ENCODE measurements at regions not wholly inside any gene's neighbourhood (a gene's known extent, or its start where the extent isn't known, plus 50 kb on each side); places are given as distances from the start of the nearest gene placed in this dataset.

DNA sequence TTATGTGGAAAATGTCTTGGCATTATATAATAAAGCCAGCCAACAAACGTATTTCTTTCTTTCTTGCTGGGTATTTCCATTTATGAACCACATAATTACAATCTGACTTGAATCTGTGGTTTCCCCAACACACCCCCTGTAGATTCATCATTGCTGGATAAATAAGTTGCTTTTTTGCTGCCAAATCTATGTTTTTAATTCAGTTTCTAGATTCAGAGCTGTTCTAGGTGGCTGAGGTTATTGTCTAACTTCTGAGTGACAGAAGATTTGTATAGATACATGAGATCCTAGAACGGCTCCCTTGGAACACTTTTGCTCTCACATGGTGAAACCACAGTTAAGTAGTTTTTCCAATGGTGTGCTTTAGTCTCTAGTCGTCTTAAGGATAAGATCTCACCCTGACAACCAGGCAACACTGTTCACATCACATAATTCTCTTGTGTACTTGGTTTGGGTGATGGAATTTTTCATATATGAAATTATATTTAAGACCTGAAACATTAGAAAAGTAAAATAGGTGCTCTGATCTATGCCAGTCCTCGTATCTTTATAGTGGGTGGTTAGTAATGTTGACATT is 239.1 kb downstream of the KLF12 start:
- no peak for DNase-seq (ENCODE audit: low spot score)

DNA sequence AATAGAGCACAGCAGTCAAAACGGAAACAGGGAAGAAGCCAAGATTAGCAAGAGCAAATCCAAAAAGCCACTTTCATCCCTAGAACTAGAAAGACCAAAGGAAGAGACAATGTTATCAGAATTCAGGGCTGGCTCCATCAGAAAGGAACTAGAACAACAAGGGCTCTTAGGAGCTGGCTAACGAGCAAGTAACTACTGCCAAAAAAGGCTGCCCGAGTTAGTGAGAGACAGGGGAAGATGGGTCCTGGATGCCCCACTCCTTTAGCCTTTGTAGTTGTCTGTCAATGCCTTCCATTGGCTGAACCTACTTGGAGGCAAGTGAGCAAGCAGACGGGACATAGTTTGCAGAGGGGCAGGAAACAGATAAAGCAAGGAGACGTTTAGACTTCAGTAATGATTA is 240.4 kb downstream of the KLF12 start:
- no peak for DNase-seq (ENCODE audit: low spot score)

GRCh38 chr13:73891805-73892204 is 242.4 kb downstream of the KLF12 start:
- no peak for DNase-seq (ENCODE audit: low spot score)

DNA sequence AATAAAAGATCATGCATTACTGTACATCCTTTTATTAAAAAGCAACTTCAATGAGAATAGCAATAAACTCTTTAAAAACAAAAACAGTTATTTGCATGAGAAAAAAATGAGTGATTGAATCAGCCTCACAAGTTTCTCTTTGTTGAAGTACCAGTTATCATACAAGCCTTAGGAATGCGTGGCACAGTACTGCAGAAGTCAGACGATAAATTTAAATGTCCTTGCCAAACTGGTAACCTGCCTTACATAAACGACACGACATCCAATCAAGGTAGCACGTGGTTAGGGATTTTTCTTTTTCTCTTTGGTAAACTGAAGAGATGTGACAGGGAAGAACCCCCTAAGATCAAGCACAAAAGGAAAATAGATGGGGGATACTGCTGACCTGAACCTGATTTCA is 251.0 kb downstream of the KLF12 start:
- DNase-seq (ENCODE audit: low spot score) = no peak

- no peak for DNase-seq (ENCODE audit: low spot score)
Measured at GRCh38 chr13:73880365-73880764, 253.8 kb downstream of the KLF12 start.

DNA sequence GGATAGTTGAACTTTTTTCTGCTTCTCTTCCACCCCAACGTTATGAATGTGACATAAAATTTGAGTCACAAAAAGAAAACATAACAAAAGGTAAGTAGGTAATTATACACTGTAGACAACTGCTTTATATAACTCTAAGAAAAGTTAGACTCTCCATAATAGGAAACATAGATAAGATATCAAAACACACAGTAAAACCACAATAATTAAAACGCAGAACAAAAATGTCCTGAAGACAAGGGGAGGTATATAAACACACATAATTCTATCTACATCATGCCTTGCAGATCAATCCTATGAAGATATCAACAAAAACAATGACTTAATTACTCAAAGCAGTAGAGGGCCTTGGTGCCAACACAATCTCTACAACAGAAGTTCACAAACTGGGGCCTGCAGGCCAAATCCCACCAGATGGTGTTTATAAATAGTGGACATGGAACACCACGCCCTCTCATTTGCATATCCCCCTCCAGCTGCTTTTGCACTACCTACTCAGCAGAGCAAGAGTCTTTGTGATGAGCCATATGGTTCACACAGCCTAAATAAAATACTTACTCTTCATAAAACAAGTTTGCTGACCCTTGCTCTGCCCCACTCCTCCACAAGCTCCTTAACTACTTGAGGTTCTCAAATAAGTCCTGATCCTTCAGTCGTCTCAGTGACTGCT is 254.7 kb downstream of the KLF12 start:
- DNase-seq (ENCODE audit: low spot score) = no peak

GRCh38 chr13:73877399-73877798 is 256.8 kb downstream of the KLF12 start:
- DNase-seq (ENCODE audit: low spot score) = no peak

GRCh38 chr13:73876323-73876722 is 257.9 kb downstream of the KLF12 start:
- no peak for DNase-seq (ENCODE audit: low spot score)

GRCh38 chr13:73873940-73874830 is 260.0 kb downstream of the KLF12 start:
- no peak for DNase-seq (ENCODE audit: low spot score)

DNA sequence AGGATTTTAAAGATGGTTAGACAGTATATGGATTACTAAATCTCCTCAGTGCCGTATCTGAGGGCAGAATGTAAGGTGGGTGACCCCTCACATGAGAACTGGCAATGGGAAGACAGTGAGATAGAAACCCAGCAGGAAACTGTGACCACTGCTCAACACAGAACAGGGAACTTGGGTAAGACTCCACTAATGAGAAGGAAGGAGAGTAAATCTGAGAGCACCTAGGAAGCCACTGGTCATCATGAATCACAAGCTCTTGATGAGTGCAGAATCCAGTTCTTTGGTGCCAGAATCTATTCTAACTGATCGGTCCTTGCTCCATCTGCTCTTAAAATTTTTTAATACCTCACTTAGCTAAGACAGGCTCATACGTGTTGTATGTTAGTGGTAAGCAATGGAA is 261.8 kb downstream of the KLF12 start:
- DNase-seq (ENCODE audit: low spot score) = no peak

DNA sequence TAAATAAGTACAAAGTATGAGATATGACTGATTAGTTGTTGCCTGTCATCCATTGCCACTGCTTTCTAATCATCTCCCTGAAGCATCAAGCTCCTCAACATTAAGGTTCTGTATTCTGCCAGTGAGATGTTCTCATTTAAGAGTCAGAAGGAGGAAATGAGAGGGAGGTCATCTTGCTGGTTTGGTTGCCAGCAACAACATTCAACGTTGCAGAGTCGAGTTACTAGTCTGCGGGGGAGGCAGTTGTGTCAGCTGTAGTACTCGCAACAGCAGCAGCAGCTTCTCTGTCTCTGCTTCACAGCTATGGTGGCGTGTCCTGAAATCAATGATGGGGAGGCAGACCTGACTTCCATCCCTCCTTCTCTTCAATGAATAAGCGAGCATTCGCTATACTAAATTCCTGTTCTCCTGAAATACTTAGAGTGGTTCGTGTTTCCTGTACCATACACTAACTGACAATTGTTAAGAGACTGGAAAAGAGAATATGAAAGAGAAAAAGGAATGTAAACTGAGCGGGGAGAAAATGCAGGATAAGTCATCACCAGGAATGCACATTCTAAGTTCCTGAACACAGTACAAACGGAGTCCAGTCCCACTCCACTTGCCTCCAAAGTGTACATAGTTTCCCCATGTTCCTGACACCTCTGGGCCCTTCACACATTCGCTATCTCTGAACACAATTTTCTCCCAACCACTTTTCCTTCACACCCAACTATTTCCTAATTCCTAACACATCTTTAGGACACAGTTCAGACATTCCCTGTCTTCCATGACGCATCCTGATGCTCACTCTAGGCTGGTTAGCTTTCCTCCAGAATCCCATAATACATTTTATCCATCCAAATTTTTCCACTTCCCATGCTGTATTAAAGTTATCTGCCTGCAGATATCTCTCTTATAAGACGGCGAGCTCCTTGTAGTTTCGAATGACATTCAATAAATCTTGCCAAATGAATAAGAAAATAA is 263.0 kb downstream of the KLF12 start:
- no peak for DNase-seq (ENCODE audit: low spot score)

DNA sequence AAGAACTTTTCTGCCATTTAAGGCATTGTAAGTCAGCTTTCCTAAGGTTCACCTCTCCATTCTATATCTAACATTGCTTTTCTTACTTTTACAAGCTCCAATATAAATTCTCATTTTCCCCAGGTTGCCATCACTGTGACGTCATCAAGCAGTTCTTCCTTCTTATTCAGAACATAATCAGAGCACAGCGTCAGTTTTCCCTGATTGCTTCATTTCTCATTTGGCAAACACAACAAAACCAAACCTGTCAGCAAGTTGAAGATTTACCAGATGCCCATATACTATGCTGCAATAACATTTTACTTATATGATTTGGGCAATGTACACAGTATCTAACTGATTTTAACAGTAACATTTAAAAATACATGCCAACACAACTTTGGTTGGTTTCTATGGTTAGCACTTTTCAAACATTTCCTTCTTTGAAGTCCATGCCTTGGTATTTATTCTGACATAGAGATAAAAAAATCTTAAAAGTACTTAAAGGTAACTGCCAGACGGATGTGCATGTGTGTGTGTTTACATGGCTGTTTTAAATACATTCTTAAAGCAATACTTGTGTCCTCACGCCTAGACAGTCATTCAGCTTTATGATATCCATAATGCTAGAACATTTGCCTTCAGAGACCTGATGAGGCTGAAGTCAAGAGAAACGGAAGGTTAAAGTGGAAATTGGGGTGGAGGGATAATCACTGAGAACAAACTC is 264.0 kb downstream of the KLF12 start:
- DNase-seq (ENCODE audit: low spot score) = no peak

GRCh38 chr13:73865027-73865426 is 269.2 kb downstream of the KLF12 start:
- no peak for DNase-seq (ENCODE audit: low spot score)

DNA sequence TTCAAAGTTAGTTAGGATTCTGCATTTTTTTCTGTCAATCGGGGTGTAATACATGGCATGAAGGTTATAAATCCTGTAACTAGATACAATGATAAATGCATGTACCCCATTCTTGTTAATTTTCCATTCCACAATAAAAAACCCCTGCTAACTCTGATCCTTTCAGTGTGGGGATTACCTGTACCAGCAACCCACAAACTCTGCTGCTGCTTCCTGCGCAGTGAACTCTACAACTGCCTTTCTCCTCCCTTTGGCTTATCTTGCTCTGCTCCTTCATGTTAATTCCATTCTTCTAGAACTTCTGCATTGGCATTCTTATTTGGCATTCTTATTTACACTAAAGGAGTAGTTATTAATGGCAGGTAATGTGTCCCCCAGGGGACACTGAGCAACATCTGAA is 273.1 kb downstream of the KLF12 start:
- no peak for DNase-seq (ENCODE audit: low spot score)

GRCh38 chr13:73860501-73860900 is 273.7 kb downstream of the KLF12 start:
- DNase-seq (ENCODE audit: low spot score) = no peak

GRCh38 chr13:73859841-73860240 is 274.4 kb downstream of the KLF12 start:
- no peak for DNase-seq (ENCODE audit: low spot score)

GRCh38 chr13:73857106-73857505 is 277.1 kb downstream of the KLF12 start:
- DNase-seq (ENCODE audit: low spot score) = no peak

- no peak for DNase-seq (ENCODE audit: low spot score)
Measured at GRCh38 chr13:73851104-73851503, 283.1 kb downstream of the KLF12 start.

- no peak for DNase-seq (ENCODE audit: low spot score)
Measured at GRCh38 chr13:73850104-73850873, 283.9 kb downstream of the KLF12 start.

GRCh38 chr13:73849292-73849691 is 284.9 kb downstream of the KLF12 start:
- no peak for DNase-seq (ENCODE audit: low spot score)

GRCh38 chr13:73844986-73845385 is 289.2 kb downstream of the KLF12 start:
- no peak for DNase-seq (ENCODE audit: low spot score)
